ENCODE measurements at regions not wholly inside any gene's neighbourhood (a gene's known extent, or its start where the extent isn't known, plus 50 kb on each side); places are given as distances from the start of the nearest gene placed in this dataset.

DNA sequence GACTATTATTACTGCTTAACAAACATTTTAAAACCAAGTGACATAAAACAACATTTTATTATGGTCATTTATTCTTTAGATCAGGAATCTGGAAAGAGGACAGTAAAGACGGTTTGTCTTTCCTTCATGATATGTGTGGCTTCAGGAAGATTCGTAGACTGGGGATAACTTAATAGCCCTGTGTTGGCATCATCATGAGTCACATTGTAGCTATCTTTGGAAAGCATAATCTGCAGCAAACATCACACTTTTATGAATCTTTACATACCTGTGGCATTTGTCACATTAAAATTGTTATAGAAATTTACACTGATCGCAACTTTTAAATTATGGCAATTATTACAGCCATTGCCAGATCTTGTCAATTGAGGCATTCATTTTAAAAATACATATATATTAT lies 397.1 kb downstream of the NOVA1 start:
- Histone ChIP-seq H3K27ac (ENCODE audit: poor library complexity, severe bottlenecking) (no peak overlapping the region), H3K36me3 (ENCODE audit: low read depth) (no peaks in the 10 kb centered on the region), H3K4me1 (ENCODE audit: insufficient read depth, poor library complexity, severe bottlenecking) (peaks cover 5% of the 10 kb centered on the region), H3K27me3 (ENCODE audit: insufficient read depth, poor library complexity, severe bottlenecking) (peaks cover 22% of the 10 kb centered on the region), H3K9me3 (ENCODE audit: severe bottlenecking) (no peaks in the 10 kb centered on the region), H3K4me3 (ENCODE audit: severe bottlenecking) (no peak overlapping the region)
- TF ChIP-seq CTCF (IDR thresholded peaks at IDR 0.05; ENCODE audit: poor library complexity, severe bottlenecking): no peak
- peak; percentile 88 for ATAC-seq (ENCODE audit: low read depth)
- no peak for DNase-seq (ENCODE audit: low spot score)

DNA sequence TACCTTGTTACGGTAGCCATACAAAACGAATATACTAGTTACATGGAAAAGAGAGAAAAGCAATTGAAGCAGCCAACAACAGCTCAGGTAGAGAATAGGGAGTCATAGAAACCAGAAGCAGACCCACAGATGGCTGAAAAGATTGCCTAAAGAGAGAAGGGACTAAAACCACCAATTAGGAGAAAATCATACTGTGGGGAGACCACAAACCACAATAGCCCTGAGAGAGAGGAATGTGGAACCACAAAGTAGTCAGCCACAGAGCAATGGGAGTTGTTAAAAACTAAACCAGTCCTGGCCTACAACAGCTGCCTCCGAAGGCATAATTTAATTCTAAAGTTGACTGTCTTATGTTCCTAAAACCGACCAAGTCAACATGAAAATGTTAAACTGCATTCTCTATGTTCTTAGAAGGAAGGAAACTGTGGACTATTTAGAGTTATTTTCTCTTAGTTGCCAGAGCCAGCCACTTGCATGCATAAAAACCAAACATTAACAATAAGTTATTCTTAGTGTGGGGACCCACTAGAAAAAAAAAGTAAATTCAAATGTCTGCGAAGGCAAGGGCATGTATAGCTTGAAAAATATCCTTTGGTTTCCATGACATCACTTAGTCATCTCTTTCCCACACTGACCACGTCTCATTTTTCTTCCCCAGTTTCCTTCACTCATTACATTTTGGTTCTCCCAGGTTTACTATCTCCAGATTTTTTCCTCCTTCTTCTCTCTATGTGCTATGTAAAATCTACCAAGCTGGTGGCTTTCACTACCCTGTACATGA lies 398.1 kb downstream of the NOVA1 start:
- H3K27ac ChIP-seq (ENCODE audit: poor library complexity, severe bottlenecking): no peak overlapping the region
- H3K36me3 ChIP-seq (ENCODE audit: low read depth): no peaks in the 10 kb centered on the region
- ATAC-seq (ENCODE audit: low read depth) (peak; percentile 24; the same call in 2 of the 3 replicates), DNase-seq (ENCODE audit: low spot score) (no peak)
- TF ChIP-seq CTCF (IDR thresholded peaks at IDR 0.05; ENCODE audit: poor library complexity, severe bottlenecking): no peak
- H3K9me3 ChIP-seq (ENCODE audit: severe bottlenecking): no peaks in the 10 kb centered on the region
- peaks cover 5% of the 10 kb centered on the region for H3K4me1 ChIP-seq (ENCODE audit: insufficient read depth, poor library complexity, severe bottlenecking)
- no peak overlapping the region for H3K4me3 ChIP-seq (ENCODE audit: severe bottlenecking)
- H3K27me3 ChIP-seq (ENCODE audit: insufficient read depth, poor library complexity, severe bottlenecking): peaks cover 13% of the 10 kb centered on the region

DNA sequence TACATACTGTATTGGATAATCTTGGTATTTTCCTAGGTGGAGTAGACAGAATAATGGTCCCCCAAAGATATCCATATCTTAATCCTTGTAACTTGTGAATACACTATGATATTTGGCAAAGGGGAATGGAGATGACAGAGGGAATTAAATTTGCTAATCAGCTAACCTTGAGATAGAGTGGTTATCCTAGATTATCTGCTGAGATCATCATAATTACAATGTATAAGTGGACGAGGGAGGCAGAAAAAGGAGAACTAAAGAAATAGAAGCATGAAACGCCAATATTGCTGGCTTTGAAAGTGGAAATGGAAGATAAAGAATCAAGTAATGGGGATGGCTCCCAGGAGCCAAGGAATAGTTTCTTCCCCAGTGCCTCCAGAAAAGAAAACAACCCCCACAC lies 398.7 kb downstream of the NOVA1 start:
- Histone ChIP-seq H3K27ac (ENCODE audit: poor library complexity, severe bottlenecking) (no peak overlapping the region), H3K4me1 (ENCODE audit: insufficient read depth, poor library complexity, severe bottlenecking) (peaks cover 5% of the 10 kb centered on the region), H3K9me3 (ENCODE audit: severe bottlenecking) (no peaks in the 10 kb centered on the region), H3K36me3 (ENCODE audit: low read depth) (no peaks in the 10 kb centered on the region), H3K27me3 (ENCODE audit: insufficient read depth, poor library complexity, severe bottlenecking) (peaks cover 6% of the 10 kb centered on the region), H3K4me3 (ENCODE audit: severe bottlenecking) (no peak overlapping the region)
- no peak for TF ChIP-seq CTCF (IDR thresholded peaks at IDR 0.05; ENCODE audit: poor library complexity, severe bottlenecking)
- DNase-seq (ENCODE audit: low spot score): no peak
- ATAC-seq (ENCODE audit: low read depth): no peak

DNA sequence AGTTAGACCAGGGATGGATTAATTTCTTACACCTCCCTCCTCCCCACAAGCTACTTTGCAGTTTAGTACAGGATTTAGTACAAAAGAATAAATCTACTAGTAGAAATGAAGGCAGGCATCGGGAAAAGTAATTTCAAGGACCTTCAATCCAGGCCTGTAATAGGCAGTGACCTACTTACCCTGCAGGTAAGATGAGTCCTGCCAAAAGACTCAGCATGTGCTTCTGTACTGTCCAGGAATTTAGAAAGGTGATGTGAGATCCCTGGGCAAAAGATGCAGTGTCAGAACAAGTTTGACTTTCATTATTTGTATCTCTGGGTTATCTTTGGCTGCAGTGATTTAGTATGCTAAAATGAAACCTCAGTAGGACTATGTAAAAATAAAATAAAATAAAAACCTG lies 403.0 kb downstream of the NOVA1 start:
- H3K4me1 ChIP-seq (ENCODE audit: insufficient read depth, poor library complexity, severe bottlenecking): no peaks in the 10 kb centered on the region
- H3K27ac ChIP-seq (ENCODE audit: poor library complexity, severe bottlenecking): no peak overlapping the region
- no peaks in the 10 kb centered on the region for H3K27me3 ChIP-seq (ENCODE audit: insufficient read depth, poor library complexity, severe bottlenecking)
- no peaks in the 10 kb centered on the region for H3K36me3 ChIP-seq (ENCODE audit: low read depth)
- no peaks in the 10 kb centered on the region for H3K9me3 ChIP-seq (ENCODE audit: severe bottlenecking)
- DNase-seq (ENCODE audit: low spot score) (no peak), ATAC-seq (ENCODE audit: low read depth) (no peak)
- TF ChIP-seq CTCF (IDR thresholded peaks at IDR 0.05; ENCODE audit: poor library complexity, severe bottlenecking): no peak
- H3K4me3 ChIP-seq (ENCODE audit: severe bottlenecking): no peak overlapping the region

DNA sequence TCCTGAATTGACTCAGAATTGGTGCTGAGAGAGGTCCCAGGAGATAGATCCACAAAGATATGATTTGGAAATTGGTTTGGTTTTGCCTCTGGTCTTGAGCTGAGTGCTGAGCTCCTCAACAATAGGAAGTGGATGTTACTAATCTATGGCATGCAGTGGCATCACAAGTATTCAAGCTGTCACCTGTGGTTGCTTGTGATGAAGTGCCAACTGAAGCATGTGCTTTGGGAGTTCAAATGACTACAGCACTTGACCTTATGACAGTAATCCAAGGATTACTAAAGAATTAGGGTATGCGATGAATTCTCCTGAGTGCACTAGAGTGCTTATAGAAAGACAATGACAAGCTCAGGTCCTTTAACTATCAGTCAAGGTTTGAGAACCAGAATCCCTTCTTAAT lies 406.2 kb downstream of the NOVA1 start:
- ATAC-seq (ENCODE audit: low read depth): no peak
- no peak overlapping the region for H3K27ac ChIP-seq (ENCODE audit: poor library complexity, severe bottlenecking)
- H3K4me3 ChIP-seq (ENCODE audit: severe bottlenecking): no peak overlapping the region
- TF ChIP-seq CTCF (IDR thresholded peaks at IDR 0.05; ENCODE audit: poor library complexity, severe bottlenecking): no peak
- no peaks in the 10 kb centered on the region for H3K9me3 ChIP-seq (ENCODE audit: severe bottlenecking)
- H3K4me1 ChIP-seq (ENCODE audit: insufficient read depth, poor library complexity, severe bottlenecking): no peaks in the 10 kb centered on the region
- DNase-seq (ENCODE audit: low spot score): no peak
- no peaks in the 10 kb centered on the region for H3K27me3 ChIP-seq (ENCODE audit: insufficient read depth, poor library complexity, severe bottlenecking)
- H3K36me3 ChIP-seq (ENCODE audit: low read depth): no peaks in the 10 kb centered on the region
